NT2/D1 (cell line): ENCODE measurements at regions not wholly inside any gene's neighbourhood (a gene's known extent, or its start where the extent isn't known, plus 50 kb on each side); places are given as distances from the start of the nearest gene placed in this dataset.

ENCODE experiments used
- DNase-seq: peaks from one replicate; pipeline ENCODE4 v3.0.0-alpha.2; 2011; ENCODE audit warnings: low read depth, low spot score
- H3K27me3 ChIP-seq: 2 replicates; pipeline ENCODE4 v1.6.0; 2011; ENCODE audit warnings: mild to moderate bottlenecking; ENCODE audit not compliant: insufficient read length, insufficient read depth
- H3K36me3 ChIP-seq: 2 replicates; pipeline ENCODE4 v1.6.1; 2011; ENCODE audit warnings: mild to moderate bottlenecking, low read length, mixed read lengths; ENCODE audit not compliant: insufficient read depth, insufficient read length
- H3K4me1 ChIP-seq: 2 replicates; pipeline ENCODE4 v1.5.1; 2011; ENCODE audit not compliant: insufficient read depth, insufficient read length
- H3K4me3 ChIP-seq: 2 replicates; pipeline ENCODE4 v1.5.1; 2011; ENCODE audit warnings: low read depth; ENCODE audit not compliant: insufficient read length
- H3K9ac ChIP-seq: 2 replicates; pipeline ENCODE4 v1.6.0; 2011; ENCODE audit warnings: low read depth; ENCODE audit not compliant: insufficient read length
- H3K9me3 ChIP-seq: 2 replicates; pipeline ENCODE4 v1.5.1; 2011; ENCODE audit warnings: mild to moderate bottlenecking, low read length; ENCODE audit not compliant: insufficient read depth
- SUZ12 ChIP-seq: IDR thresholded peaks from 2 replicates; pipeline ENCODE4 v1.6.1; 2011; ENCODE audit not compliant: insufficient read length, insufficient read depth; ENCODE audit errors: extremely low read depth
- YY1 ChIP-seq: IDR thresholded peaks from 2 replicates; pipeline ENCODE4 v1.6.1; 2011; ENCODE audit not compliant: insufficient read length, insufficient read depth
- ZNF274 ChIP-seq: IDR thresholded peaks from 2 replicates; pipeline ENCODE4 v1.6.1; 2011; ENCODE audit warnings: mild to moderate bottlenecking, low read depth, low read length

DNA sequence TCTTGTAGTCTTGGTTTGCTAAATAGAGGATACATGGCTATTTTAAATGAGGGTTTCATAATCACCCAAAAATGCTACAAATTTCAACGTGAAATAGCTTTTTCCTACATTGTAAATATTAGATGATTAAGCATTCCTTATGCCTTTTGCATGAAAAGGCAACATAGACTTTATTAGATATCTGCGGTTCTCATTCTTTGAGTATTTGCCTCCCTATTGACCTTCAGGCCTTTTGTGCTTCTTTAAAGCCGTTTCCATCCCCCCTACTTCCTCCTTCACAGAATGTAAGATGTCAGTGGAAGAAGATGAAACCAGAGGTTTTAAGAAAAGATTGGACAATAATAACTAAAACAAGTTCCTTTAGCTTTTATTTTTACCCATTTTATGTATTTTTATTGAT, 144.1 kb downstream of the UBE2E3 start:
- H3K9me3 ChIP-seq: no peaks in the 10 kb centered on the region
- H3K36me3 ChIP-seq: no peaks in the 10 kb centered on the region
- DNase-seq: no peak
- H3K27me3 ChIP-seq: no peaks in the 10 kb centered on the region
- H3K9ac ChIP-seq: no peak overlapping the region
- TF ChIP-seq SUZ12 (no peak), YY1 (no peak), ZNF274 (no peak)
- H3K4me1 ChIP-seq: no peaks in the 10 kb centered on the region
- H3K4me3 ChIP-seq: no peak overlapping the region

DNA sequence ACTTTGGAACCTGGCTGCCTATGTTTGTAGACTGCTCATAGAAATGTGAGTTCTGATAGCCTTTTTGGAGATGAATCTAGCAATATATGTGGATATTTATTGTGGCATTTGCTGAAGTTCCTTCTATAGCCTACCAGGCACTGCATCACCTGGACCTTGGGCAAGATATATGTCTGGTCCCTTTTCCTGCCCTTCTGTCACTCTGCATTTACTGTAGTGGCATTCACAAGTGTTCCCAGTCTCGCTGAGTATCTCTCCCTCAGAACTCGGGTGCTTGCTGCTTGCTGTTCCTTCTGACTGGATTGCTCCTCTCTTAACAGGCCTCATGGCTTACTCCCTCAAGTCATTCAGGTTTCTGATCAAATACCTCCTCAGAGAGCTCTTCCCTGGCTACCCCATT, 145.0 kb downstream of the UBE2E3 start:
- Histone ChIP-seq H3K4me1 (no peaks in the 10 kb centered on the region), H3K9ac (no peak overlapping the region), H3K4me3 (no peak overlapping the region), H3K27me3 (no peaks in the 10 kb centered on the region), H3K9me3 (no peaks in the 10 kb centered on the region), H3K36me3 (no peaks in the 10 kb centered on the region)
- TF ChIP-seq ZNF274 (no peak), YY1 (no peak), SUZ12 (no peak)
- no peak for DNase-seq

DNA sequence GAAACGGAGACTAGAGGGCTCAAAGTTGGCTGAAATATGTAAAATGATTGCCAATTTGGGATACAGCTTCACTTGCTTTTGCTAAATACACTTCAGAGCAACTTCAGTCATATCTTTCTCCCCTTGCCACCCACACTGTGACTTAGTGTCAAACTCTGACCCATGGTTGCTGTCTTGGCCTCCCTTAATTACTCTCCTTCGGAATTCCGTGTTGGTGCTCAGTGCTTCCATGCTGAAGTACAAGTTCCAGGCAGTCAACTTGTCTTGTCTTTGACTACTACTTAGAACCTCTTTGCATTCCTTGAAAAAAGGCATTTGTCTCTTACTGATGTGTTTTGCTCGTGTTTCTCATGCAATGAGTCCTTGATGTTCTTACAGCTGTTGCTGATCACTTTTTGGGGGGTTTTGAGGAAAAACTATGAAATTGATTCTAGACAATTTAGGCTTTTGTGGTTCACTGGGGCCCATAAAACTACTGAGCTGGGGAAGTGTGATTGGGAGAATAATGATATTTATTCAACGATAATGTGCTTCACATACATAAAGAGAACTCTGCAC, 146.0 kb downstream of the UBE2E3 start:
- H3K4me3 ChIP-seq: no peak overlapping the region
- H3K36me3 ChIP-seq: no peaks in the 10 kb centered on the region
- TF ChIP-seq SUZ12 (no peak), ZNF274 (no peak), YY1 (no peak)
- H3K4me1 ChIP-seq: no peaks in the 10 kb centered on the region
- no peaks in the 10 kb centered on the region for H3K9me3 ChIP-seq
- H3K9ac ChIP-seq: no peak overlapping the region
- no peak for DNase-seq
- H3K27me3 ChIP-seq: no peaks in the 10 kb centered on the region

DNA sequence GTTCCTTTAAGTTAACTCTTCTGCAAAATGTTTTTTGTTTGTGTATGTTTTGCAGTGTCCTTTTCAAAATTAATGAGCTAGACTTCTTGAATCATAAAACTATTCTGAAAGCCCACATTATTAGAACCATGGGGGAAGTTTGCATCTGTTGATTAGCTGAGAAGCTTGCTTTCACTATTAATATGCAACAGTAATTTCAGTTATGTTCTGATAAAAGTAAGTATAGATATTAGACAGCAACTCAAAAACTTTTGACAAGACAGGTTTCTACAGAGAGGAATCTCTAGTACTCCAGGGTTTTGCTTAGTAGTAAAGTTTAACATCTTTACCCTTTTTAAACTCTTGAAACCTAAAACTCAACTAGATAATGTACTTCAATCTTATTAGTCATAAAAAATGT, 147.8 kb downstream of the UBE2E3 start:
- no peaks in the 10 kb centered on the region for H3K36me3 ChIP-seq
- DNase-seq: no peak
- H3K4me1 ChIP-seq: no peaks in the 10 kb centered on the region
- no peaks in the 10 kb centered on the region for H3K9me3 ChIP-seq
- no peak overlapping the region for H3K4me3 ChIP-seq
- H3K9ac ChIP-seq: no peak overlapping the region
- TF ChIP-seq YY1 (no peak), SUZ12 (no peak), ZNF274 (no peak)
- H3K27me3 ChIP-seq: no peaks in the 10 kb centered on the region

DNA sequence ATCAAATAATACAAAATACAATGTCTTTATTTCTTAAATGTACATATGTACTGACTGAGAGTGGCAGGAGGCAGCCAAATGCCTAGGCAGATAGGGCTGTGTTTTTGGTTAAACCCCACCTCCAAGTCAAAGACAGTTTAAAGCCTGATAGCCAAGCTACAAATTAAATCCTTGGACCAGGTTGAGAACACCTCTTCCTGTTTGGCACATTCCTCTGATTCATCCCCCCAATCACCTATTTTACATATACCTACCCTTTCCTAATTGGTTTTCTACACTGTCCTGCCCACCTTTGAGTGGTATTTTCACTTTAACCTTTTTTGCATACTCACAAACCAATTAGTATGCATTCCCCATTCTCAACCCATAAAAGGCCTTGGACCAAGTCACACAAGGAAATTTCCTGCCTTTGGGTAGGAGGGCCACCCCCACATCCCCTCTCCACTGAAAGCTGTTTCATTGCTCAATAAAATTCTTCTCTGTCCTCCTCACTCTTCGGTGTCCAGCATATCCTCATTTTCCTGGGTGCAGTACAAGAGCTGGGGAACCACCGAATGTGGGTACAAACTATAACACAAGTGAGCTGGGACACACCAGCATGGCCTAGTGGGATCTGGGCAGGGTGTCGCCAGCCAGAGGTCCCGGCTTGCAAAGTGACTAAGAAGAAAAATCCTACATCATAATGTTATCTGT, 149.1 kb downstream of the UBE2E3 start:
- Histone ChIP-seq H3K4me3 (no peak overlapping the region), H3K9me3 (no peaks in the 10 kb centered on the region), H3K9ac (no peak overlapping the region), H3K36me3 (no peaks in the 10 kb centered on the region), H3K4me1 (no peaks in the 10 kb centered on the region), H3K27me3 (no peaks in the 10 kb centered on the region)
- DNase-seq: no peak
- TF ChIP-seq ZNF274: no peak
- TF ChIP-seq YY1: no peak
- no peak for TF ChIP-seq SUZ12

DNA sequence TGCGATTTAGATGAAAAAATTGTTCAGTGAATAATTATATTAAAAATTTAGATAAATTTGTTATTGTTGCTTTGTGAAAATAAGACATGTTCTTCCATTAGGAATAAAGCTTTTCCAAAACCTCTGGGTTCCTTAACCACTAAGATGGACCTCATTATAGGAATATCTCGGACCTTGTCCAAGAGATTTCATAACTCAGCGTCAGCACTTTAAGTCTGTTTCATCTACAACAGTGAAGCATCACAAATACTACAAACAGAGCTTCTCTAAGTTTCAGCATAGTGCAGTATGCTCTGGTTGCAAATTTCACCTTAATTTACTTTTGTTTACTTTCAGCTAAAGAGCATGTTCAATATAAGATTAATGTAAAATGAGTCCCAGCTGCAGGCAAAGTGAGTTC, 150.3 kb downstream of the UBE2E3 start:
- no peak overlapping the region for H3K4me3 ChIP-seq
- H3K36me3 ChIP-seq: no peaks in the 10 kb centered on the region
- no peaks in the 10 kb centered on the region for H3K27me3 ChIP-seq
- H3K9ac ChIP-seq: no peak overlapping the region
- H3K9me3 ChIP-seq: peaks cover 4% of the 10 kb centered on the region; the same call in 1 of the 2 replicates
- no peak for DNase-seq
- H3K4me1 ChIP-seq: no peaks in the 10 kb centered on the region
- TF ChIP-seq YY1: no peak
- no peak for TF ChIP-seq ZNF274
- TF ChIP-seq SUZ12: no peak

DNA sequence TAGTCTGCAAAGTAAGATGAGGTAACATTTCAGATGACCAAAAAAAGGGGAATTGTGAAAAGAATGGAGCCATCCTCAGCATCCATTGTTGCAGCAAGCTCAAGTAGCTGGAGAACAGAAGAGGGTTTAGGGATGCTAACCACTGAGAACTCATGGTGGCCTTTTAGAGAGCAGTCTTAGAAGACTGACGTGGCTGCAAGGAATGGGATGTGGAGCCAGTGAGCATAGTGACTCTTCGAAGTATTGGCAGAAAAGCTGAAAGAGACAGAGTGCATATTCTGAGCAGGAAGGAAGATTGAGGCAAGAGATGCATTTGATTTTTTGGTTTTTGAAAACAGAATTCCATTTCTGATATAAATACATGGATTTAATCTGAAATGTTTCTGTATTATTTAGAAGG, 151.2 kb downstream of the UBE2E3 start:
- no peak for DNase-seq
- Histone ChIP-seq H3K36me3 (no peaks in the 10 kb centered on the region), H3K9me3 (peaks cover 4% of the 10 kb centered on the region; the same call in 1 of the 2 replicates), H3K27me3 (no peaks in the 10 kb centered on the region), H3K9ac (no peak overlapping the region), H3K4me1 (no peaks in the 10 kb centered on the region), H3K4me3 (no peak overlapping the region)
- TF ChIP-seq SUZ12 (no peak), ZNF274 (no peak), YY1 (no peak)

DNA sequence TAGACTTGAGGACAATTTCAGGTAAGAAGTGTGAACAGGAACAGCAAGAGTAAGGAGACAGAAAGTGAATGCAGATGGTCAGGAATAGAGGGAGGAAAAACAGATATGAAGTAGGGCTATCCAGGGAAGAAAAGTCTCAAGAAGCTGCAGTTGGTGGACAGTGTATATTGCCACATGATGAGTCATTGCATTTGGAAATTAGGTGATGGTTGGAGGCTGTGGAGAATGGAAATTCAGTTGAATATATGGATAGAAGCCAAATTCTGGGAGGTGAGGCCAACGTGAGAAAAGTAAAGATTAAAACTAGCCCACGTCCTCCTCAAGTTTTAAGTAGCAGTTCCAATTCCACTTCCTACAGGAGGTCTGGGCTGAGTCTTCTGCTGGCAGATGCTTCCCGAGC, 158.4 kb downstream of the UBE2E3 start:
- Histone ChIP-seq H3K36me3 (no peaks in the 10 kb centered on the region), H3K9ac (no peak overlapping the region), H3K9me3 (peaks cover 4% of the 10 kb centered on the region; the same call in 1 of the 2 replicates), H3K4me3 (no peak overlapping the region), H3K4me1 (no peaks in the 10 kb centered on the region), H3K27me3 (no peaks in the 10 kb centered on the region)
- DNase-seq: no peak
- TF ChIP-seq SUZ12: no peak
- TF ChIP-seq YY1: no peak
- TF ChIP-seq ZNF274: no peak
